Lung (tissue), 11 donors: ENCODE measurements at regions not wholly inside any gene's neighbourhood (a gene's known extent, or its start where the extent isn't known, plus 50 kb on each side); places are given as distances from the start of the nearest gene placed in this dataset.

ENCODE experiments used
- ATAC-seq: fragments of 200-7000 bp; cut with Tn5 transposase; one replicate; pipeline ENCODE4 v1.9.1; 2020; ENCODE audit warnings: moderate number of reproducible peaks; ENCODE audit not compliant: insufficient read depth, low FRiP score
- DNase-seq, 3 donors: peaks; one replicate each; pipeline ENCODE4 v3.0.0-alpha.2; 2013 to 2017
- H3K27ac ChIP-seq, 2 donors: one replicate each; pipeline ENCODE4 v1.5.1; 2013; ENCODE audit warnings: mild to moderate bottlenecking in 2 of 2, moderate library complexity in 2 of 2, control low read depth in 1 of 2, inconsistent platforms in 1 of 2, low read depth in 1 of 2, low read length in 1 of 2
- H3K27me3 ChIP-seq, 3 donors: one replicate each; pipeline ENCODE4 v1.5.1; 2013; ENCODE audit warnings: low read length in 2 of 3; ENCODE audit not compliant: control insufficient read depth in 3 of 3, insufficient read depth in 3 of 3
- H3K36me3 ChIP-seq, 4 donors: one replicate each; pipeline ENCODE4 v1.5.1; 2013; ENCODE audit warnings: low read length in 4 of 4, mild to moderate bottlenecking in 1 of 4, moderate library complexity in 1 of 4; ENCODE audit not compliant: control insufficient read depth in 4 of 4, insufficient read depth in 4 of 4
- H3K4me1 ChIP-seq, 5 donors: one replicate each; pipeline ENCODE4 v1.5.1; 2013; ENCODE audit warnings: low read length in 5 of 5, mild to moderate bottlenecking in 2 of 5, moderate library complexity in 1 of 5; ENCODE audit not compliant: control insufficient read depth in 5 of 5, insufficient read depth in 5 of 5
- H3K4me3 ChIP-seq: one replicate; pipeline ENCODE4 v1.5.1; 2013; ENCODE audit warnings: mild to moderate bottlenecking, control low read depth, moderate library complexity
- H3K9ac ChIP-seq, 2 donors: one replicate each; pipeline ENCODE4 v1.5.1; 2013; ENCODE audit warnings: low read length in 2 of 2, control low read depth in 1 of 2; ENCODE audit not compliant: insufficient read depth in 1 of 2
- H3K9me3 ChIP-seq, 4 donors: one replicate each; pipeline ENCODE4 v1.5.1; 2013; ENCODE audit warnings: low read length in 3 of 4, mild to moderate bottlenecking in 1 of 4, moderate library complexity in 1 of 4; ENCODE audit not compliant: control insufficient read depth in 4 of 4, insufficient read depth in 3 of 4
- WGBS, 2 donors: extraction: QIAGEN DNeasy Blood & Tissue Kit; methylation state at CpG; one replicate each; pipeline ENCODE4 v1.1.7; 2013; 5-methylcytosine and 5-hydroxymethylcytosine counted together
- TF ChIP-seq, protein P1 (sequence below): IDR thresholded peaks from 2 replicates; pipeline ENCODE4 v1.5.1; 2012; ENCODE audit warnings: mild to moderate bottlenecking; ENCODE audit errors: control extremely low read depth, extremely low read depth
- donor health status: control.
- donor health status: control.
- donor health status: Bipolar disorder and iron deficiency.
- donor health status: healthy.
- donor health status: DM: yes; HTN: yes; CAD: no.

DNA sequence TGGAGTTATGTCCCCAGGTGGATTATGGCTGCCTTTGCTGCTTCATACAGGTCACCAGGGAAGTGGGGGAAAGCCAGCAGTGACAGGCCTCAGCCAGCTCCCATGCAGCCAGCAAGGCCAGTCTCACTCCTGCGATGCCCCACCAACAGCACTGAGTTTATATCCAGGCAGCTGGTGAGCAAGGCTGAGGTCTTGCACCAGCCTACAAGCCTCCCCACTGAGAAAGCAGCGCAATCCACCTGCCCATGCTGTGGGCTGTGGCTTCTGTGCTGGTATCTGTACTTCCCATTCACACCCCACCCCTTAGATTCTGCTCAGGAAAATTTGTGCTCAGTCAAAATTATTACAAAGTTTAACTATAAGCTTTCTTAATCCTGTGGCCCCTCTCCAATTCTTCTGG, 153.5 kb downstream of the HHIP start:
- no peak overlapping the region for H3K9ac ChIP-seq
- 89% methylated on average over 2 of the region's 2 CpGs for WGBS, 2 donors
- no peak for ATAC-seq

DNA sequence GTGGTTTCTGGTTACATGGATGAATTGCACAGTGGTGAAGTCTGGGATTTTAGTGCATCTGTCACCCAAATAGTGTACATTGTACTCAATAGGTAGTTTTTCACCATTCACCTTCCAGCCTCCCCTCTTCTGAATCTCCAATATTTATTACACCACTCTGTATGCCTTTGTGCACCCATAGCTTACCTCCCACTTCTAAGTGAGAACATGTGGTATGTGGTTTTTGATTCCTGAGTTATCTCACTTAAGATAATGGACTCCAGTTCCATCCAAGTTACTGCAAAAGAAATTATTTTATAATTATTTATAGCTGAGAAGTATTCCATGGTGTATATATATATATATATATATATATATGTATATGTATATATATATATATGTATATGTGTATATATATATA, 155.8 kb downstream of the HHIP start:
- DNase-seq (no peak), ATAC-seq (no peak)

More for the DNA sequence above, 153.5 kb downstream of the HHIP start:
- Histone ChIP-seq H3K4me1 (no peaks in the 10 kb centered on the region), H3K36me3 (no peaks in the 10 kb centered on the region), H3K9me3 (peaks cover 0 to 9% (median 3%) of the 10 kb centered on the region in 4 donors), H3K4me3 (no peak overlapping the region), H3K27me3 (no peaks in the 10 kb centered on the region), H3K27ac (no peak overlapping the region)
- TF ChIP-seq, protein P1, sequence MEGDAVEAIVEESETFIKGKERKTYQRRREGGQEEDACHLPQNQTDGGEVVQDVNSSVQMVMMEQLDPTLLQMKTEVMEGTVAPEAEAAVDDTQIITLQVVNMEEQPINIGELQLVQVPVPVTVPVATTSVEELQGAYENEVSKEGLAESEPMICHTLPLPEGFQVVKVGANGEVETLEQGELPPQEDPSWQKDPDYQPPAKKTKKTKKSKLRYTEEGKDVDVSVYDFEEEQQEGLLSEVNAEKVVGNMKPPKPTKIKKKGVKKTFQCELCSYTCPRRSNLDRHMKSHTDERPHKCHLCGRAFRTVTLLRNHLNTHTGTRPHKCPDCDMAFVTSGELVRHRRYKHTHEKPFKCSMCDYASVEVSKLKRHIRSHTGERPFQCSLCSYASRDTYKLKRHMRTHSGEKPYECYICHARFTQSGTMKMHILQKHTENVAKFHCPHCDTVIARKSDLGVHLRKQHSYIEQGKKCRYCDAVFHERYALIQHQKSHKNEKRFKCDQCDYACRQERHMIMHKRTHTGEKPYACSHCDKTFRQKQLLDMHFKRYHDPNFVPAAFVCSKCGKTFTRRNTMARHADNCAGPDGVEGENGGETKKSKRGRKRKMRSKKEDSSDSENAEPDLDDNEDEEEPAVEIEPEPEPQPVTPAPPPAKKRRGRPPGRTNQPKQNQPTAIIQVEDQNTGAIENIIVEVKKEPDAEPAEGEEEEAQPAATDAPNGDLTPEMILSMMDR: no peak
- DNase-seq: no peak

DNA sequence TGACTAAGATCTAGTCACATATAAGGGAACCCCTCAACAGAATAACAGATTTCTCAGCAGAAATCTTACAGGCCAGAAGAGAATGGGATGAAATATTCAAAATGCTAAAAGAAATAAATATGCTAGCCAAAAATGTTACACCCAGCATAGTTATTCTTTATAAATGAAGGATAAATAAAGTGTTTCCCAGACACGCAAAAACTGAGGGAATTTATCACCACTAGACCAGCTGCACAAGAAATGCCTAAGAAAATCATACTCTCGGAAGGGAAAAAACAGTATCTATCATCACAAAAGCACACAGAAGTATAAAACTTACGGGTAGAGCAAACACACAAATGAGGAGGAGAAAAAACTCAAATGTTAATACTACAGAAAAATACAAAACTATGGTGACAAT, 162.1 kb downstream of the HHIP start:
- no peak for DNase-seq
- Histone ChIP-seq H3K9me3 (peaks cover 0 to 20% (median 9%) of the 10 kb centered on the region in 4 donors), H3K9ac (no peak overlapping the region), H3K36me3 (no peaks in the 10 kb centered on the region), H3K27me3 (no peaks in the 10 kb centered on the region), H3K4me3 (no peak overlapping the region), H3K4me1 (no peaks in the 10 kb centered on the region), H3K27ac (no peak overlapping the region)
- WGBS, 2 donors: 90 to 92% methylated on average over 3 of the region's 3 CpGs
- TF ChIP-seq, protein P1: no peak
- ATAC-seq: no peak

More for the DNA sequence above, 155.8 kb downstream of the HHIP start:
- no peak overlapping the region for H3K9ac ChIP-seq
- no peak overlapping the region for H3K4me3 ChIP-seq
- TF ChIP-seq, protein P1: no peak
- no peaks in the 10 kb centered on the region for H3K36me3 ChIP-seq
- H3K27ac ChIP-seq: no peak overlapping the region
- no peaks in the 10 kb centered on the region for H3K4me1 ChIP-seq
- no peaks in the 10 kb centered on the region for H3K27me3 ChIP-seq
- H3K9me3 ChIP-seq: peaks cover 0 to 16% (median 4%) of the 10 kb centered on the region in 4 donors

- no peak overlapping the region for H3K4me3 ChIP-seq
- H3K4me1 ChIP-seq: no peaks in the 10 kb centered on the region
- H3K9ac ChIP-seq: no peak overlapping the region
- ATAC-seq (no peak), DNase-seq (no peak)
- TF ChIP-seq, protein P1: no peak
- 80 to 100% methylated on average over 1 of the region's 1 CpG for WGBS, 2 donors
- H3K36me3 ChIP-seq: no peaks in the 10 kb centered on the region
- H3K9me3 ChIP-seq: peaks cover 0 to 20% (median 8%) of the 10 kb centered on the region in 4 donors
- H3K27me3 ChIP-seq: no peaks in the 10 kb centered on the region
- no peak overlapping the region for H3K27ac ChIP-seq
Observed at GRCh38 chr4:144809056-144809640, 163.2 kb downstream of the HHIP start.
